IPS-15b (cell line): ENCODE measurements at regions not wholly inside any gene's neighbourhood (a gene's known extent, or its start where the extent isn't known, plus 50 kb on each side); places are given as distances from the start of the nearest gene placed in this dataset.

ENCODE experiments used
- H3K27me3 ChIP-seq: one replicate; pipeline ENCODE4 v1.6.1; 2013; ENCODE audit warnings: low read length; ENCODE audit not compliant: control insufficient read depth, insufficient read depth
- H3K36me3 ChIP-seq: one replicate; pipeline ENCODE4 v1.6.1; 2013; ENCODE audit warnings: low read length; ENCODE audit not compliant: control insufficient read depth, insufficient read depth
- H3K4me1 ChIP-seq: one replicate; pipeline ENCODE4 v1.6.1; 2013; ENCODE audit warnings: mild to moderate bottlenecking, low read length; ENCODE audit not compliant: control insufficient read depth, insufficient read depth
- H3K4me3 ChIP-seq: one replicate; pipeline ENCODE4 v1.5.1; 2013; ENCODE audit warnings: low read depth, low read length
- H3K9ac ChIP-seq: one replicate; pipeline ENCODE4 v1.6.1; 2013; ENCODE audit warnings: low read depth, mild to moderate bottlenecking, low read length
- H3K9me3 ChIP-seq: one replicate; pipeline ENCODE4 v1.6.1; 2013; ENCODE audit warnings: mild to moderate bottlenecking, low read length; ENCODE audit not compliant: control insufficient read depth, insufficient read depth

DNA sequence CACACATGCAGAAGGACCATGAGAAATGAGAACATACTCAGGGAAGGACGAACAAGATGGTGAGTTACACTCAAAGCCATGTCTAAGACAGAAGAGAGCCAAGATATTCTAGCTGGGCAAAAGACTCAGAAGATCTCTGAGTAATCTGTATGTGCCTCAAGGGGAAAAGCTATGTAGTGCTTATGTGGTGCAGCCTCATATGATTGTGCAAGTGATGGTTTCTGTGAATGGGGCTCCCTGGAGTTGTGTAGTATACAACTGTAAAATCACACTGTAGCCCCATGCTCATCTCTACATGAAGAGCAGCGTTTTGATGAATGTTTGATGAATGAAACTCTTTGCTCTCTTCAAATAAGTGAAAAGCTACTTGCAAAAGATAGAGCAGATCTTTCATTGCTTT is 57.5 kb downstream of the OSR1 start:
- no peaks in the 10 kb centered on the region for H3K27me3 ChIP-seq
- H3K36me3 ChIP-seq, result no peaks in the 10 kb centered on the region
- no peaks in the 10 kb centered on the region for H3K4me1 ChIP-seq
- no peak overlapping the region for H3K4me3 ChIP-seq
- no peaks in the 10 kb centered on the region for H3K9me3 ChIP-seq
- no peak overlapping the region for H3K9ac ChIP-seq

DNA sequence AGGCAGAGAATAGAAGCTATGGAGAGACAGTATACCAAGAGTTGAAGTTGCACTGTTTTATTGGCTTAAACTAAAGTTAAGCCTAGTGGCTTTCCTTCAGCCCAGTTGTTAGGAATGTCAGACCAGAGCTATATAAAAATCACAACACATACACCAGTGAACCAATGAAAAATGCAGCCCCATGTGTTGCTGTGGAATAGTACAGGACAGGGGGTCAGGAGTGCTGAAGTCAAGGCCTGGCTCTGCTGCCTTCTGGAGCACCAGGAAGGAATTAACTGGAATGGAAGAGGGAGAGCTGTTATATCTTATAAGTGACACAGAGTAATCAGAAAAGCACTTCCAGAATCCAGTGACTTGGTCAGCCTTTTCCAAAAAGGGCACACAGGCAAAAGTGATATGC is 58.9 kb downstream of the OSR1 start:
- Histone ChIP-seq H3K27me3 (no peaks in the 10 kb centered on the region), H3K4me1 (no peaks in the 10 kb centered on the region), H3K9ac (no peak overlapping the region), H3K36me3 (no peaks in the 10 kb centered on the region), H3K4me3 (no peak overlapping the region), H3K9me3 (no peaks in the 10 kb centered on the region)

DNA sequence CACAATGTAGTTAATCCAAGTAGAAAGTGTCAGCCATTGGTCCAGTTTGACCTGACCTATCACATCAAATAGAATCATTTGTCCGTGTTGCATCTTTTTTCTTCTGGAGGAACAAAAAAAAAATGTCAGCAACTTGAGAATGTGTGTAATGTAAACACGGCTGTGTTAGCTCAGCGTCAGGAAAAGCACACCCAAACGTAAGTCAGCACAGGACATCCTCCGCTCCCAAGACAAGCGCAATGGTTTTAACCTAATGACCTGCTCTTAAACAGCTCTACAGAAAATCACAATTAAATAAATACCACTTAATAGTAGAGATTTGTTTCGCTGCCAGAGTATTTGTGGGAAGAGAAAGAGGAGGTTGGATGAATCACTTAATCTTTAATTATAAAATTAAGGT is 59.4 kb downstream of the OSR1 start:
- Histone ChIP-seq H3K9ac (no peak overlapping the region), H3K36me3 (no peaks in the 10 kb centered on the region), H3K4me3 (no peak overlapping the region), H3K27me3 (no peaks in the 10 kb centered on the region), H3K4me1 (no peaks in the 10 kb centered on the region), H3K9me3 (no peaks in the 10 kb centered on the region)

DNA sequence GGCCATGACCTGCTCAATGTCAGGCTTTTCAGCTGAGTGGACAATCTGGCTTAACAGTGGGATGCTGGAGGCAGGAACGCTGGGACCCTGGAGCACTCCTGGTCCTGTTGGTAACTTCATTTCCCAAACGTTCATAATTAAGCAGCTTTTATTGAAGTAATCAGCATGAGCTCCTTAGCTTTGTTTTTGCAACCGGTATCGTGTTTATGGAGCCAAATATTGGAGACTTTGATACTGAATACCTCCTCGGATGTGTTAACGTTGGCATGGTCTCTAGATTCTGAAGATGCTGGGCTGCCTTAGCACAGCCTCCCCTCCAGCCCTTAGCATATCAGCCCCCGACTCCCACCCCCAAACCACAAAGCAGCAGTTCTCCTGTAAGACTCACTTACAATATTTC is 60.7 kb downstream of the OSR1 start:
- Histone ChIP-seq H3K9me3 (no peaks in the 10 kb centered on the region), H3K4me3 (no peak overlapping the region), H3K9ac (no peak overlapping the region), H3K36me3 (no peaks in the 10 kb centered on the region), H3K4me1 (no peaks in the 10 kb centered on the region), H3K27me3 (no peaks in the 10 kb centered on the region)

DNA sequence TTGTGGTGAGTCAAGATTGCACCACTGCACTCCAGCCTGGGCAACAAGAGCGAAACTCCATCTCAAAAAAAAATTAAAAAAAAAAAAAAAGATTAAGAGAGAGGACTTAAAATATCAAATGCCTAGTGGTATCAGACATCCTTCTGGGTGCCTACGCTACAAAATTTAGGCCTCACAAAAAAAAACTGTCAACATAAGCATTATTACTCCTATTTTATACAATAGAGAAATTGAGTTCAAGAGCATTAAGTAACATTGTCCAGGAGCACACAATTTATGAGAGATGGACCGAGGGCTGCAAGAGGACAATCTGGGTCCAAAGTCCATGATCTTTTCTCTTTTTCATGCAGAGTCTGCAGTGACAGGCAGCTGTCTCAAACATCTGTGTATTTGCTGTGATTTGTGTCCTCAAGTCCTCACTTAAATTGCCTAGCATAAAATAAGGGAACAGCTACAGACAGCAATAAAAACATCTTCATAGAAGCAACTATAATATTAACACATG is 62.4 kb downstream of the OSR1 start:
- H3K27me3 ChIP-seq, result no peaks in the 10 kb centered on the region
- H3K9ac ChIP-seq, result no peak overlapping the region
- H3K4me3 ChIP-seq, result no peak overlapping the region
- H3K9me3 ChIP-seq, result no peaks in the 10 kb centered on the region
- H3K4me1 ChIP-seq, result no peaks in the 10 kb centered on the region
- H3K36me3 ChIP-seq, result no peaks in the 10 kb centered on the region

DNA sequence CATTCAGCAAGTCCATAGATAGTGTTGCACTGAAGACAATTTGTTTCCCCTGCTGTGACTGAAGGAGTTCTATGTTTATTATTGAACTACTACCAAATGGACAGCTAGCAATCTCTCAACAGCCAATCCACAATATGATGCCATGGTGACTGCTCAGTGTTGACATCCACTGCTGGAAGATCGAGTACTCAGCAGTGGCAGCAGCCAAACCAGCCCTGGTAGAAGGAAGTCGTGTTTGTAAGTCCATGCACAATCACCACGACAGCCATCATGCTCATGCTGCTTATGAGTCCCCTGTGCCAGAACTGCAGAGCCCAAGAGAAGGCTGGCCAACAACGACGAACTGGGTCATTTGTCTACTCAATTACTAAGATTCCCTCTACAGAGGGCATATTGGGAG is 66.4 kb downstream of the OSR1 start:
- H3K4me3 ChIP-seq, result no peak overlapping the region
- no peaks in the 10 kb centered on the region for H3K4me1 ChIP-seq
- H3K9ac ChIP-seq, result no peak overlapping the region

DNA sequence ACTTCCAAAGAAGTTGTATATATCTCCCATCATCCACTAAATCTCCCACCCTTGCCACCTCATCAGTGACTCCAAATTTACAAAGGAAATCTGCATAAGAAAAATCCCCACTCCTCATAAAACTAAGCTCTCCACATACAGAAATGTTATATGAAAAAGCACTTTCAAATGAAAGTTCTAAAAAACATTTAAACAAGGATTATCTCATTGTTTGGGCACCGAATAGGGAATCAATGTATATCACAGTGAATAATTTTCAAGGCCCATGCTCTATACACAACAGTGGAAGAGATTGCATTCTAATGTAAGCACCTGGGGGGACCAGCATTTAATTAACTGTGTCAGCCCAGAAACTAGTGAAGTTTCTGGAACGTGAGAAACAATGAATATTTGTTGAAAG is 70.1 kb downstream of the OSR1 start:
- no peaks in the 10 kb centered on the region for H3K27me3 ChIP-seq
- no peaks in the 10 kb centered on the region for H3K9me3 ChIP-seq
- no peak overlapping the region for H3K9ac ChIP-seq
- H3K4me3 ChIP-seq, result no peak overlapping the region
- no peaks in the 10 kb centered on the region for H3K4me1 ChIP-seq
- no peaks in the 10 kb centered on the region for H3K36me3 ChIP-seq

More for the DNA sequence above, 66.4 kb downstream of the OSR1 start:
- Histone ChIP-seq H3K9me3 (no peaks in the 10 kb centered on the region), H3K27me3 (no peaks in the 10 kb centered on the region), H3K36me3 (no peaks in the 10 kb centered on the region)

DNA sequence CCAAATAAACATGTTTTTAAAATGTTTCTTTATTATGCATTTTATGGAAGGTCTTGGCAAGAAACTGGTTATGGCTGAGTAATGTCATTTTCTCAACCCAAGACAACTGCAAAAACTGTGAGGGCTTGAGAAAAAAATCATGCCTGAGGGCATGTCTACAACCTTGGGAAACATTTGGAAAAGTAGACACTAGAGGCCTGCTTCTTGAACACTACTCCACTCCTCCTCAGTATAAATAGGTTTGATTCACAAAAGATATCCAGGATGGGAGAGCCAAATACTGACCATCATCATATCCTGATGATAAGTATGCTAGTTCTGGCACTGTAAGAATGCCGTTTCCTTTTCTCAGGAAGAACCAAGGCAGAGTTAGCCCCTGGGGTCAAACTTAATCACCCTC is 71.1 kb downstream of the OSR1 start:
- no peak overlapping the region for H3K9ac ChIP-seq

DNA sequence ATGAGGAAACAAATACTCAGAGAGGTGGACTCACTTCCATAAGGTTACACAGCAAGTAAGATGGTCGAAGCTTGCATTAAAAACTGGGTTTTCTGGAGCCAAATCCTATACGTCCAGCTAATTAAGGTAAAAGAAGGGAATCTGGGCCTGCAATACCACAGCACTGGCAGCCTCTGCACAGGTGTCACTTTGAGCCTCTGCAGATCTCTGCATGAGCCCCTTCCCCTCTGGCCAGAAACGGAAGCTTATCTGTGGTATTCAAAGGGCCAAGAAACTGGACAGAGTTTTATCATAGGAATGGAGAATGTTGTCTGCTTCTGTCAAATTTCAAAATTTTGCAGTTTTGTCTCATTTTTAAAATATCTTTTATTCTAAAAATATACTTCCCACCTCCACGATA is 76.1 kb downstream of the OSR1 start:
- Histone ChIP-seq H3K4me3 (no peak overlapping the region), H3K4me1 (no peaks in the 10 kb centered on the region), H3K36me3 (no peaks in the 10 kb centered on the region), H3K9me3 (no peaks in the 10 kb centered on the region), H3K27me3 (no peaks in the 10 kb centered on the region), H3K9ac (no peak overlapping the region)

More for the DNA sequence above, 71.1 kb downstream of the OSR1 start:
- Histone ChIP-seq H3K4me3 (no peak overlapping the region), H3K36me3 (no peaks in the 10 kb centered on the region), H3K27me3 (no peaks in the 10 kb centered on the region), H3K4me1 (no peaks in the 10 kb centered on the region), H3K9me3 (no peaks in the 10 kb centered on the region)

DNA sequence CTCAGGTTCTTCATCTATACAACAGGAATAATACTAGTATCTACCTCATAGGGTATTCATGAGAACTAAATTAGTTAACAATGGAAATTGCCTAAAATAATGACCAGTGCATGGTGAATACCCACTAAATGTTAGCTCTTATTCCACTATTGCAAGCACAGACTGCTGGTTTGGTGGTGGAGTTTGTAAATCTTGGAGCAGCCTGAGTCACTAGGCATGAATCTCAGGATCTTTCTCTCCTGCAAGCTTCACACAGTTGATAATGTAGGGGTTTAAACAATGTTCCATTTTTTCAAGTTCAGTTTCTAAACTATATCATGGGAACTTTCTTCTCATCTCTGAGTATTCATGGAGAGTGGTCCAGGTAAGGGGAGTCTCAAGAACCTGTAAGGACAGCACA is 84.0 kb downstream of the OSR1 start:
- no peaks in the 10 kb centered on the region for H3K27me3 ChIP-seq
- H3K36me3 ChIP-seq, result no peaks in the 10 kb centered on the region
- H3K9me3 ChIP-seq, result no peaks in the 10 kb centered on the region
- H3K4me3 ChIP-seq, result no peak overlapping the region
- no peaks in the 10 kb centered on the region for H3K4me1 ChIP-seq
- no peak overlapping the region for H3K9ac ChIP-seq

DNA sequence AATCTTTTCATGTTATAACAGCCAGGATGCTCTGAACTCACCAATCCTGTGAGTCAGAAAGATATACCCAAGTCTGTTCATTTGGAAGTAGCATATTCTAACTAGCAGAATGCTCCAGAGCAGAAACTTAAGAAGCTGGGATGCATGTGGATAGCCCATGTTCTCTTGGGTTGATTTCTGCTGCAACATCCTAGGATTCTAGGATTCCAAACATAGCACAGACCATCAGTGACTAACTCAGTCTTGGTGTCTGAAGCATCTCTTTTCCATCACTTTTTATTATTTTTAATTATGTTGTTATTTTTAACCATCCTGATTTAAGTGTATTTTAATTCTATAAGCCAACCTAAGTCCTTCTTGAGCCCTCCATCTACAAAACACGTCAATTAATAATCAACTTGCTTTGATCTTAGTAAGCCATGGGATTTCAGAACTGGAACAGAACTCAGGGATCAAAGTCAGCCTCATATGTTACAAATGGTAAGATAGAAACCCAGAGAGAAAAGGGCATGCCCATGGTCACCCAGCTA is 85.4 kb downstream of the OSR1 start:
- H3K4me3 ChIP-seq, result no peak overlapping the region
- H3K9me3 ChIP-seq, result no peaks in the 10 kb centered on the region
- no peaks in the 10 kb centered on the region for H3K4me1 ChIP-seq
- no peaks in the 10 kb centered on the region for H3K36me3 ChIP-seq
- H3K9ac ChIP-seq, result no peak overlapping the region
- H3K27me3 ChIP-seq, result no peaks in the 10 kb centered on the region

DNA sequence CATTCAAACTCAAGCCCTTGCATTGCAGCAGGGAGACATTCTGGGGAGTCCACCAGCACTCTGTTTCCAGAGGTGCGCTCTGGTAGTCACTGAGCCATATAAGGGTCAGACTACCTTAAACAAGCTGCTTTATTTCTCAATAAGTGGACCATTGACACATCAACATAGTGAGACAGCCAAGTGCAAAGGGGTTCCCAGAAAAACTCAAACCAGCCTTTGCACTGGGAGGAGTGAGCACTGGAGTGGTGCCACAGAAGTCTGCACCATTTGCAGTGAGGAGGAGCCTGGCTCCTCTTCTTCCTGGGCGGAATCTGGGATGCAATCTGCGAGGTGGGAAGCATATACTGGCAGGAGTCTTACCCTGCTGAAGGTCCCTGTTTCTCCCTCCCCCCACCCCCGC is 86.4 kb downstream of the OSR1 start:
- H3K27me3 ChIP-seq, result no peaks in the 10 kb centered on the region
- H3K36me3 ChIP-seq, result no peaks in the 10 kb centered on the region
- H3K4me1 ChIP-seq, result no peaks in the 10 kb centered on the region
- no peaks in the 10 kb centered on the region for H3K9me3 ChIP-seq
- no peak overlapping the region for H3K4me3 ChIP-seq
- H3K9ac ChIP-seq, result no peak overlapping the region
